NCI-H128 (cell line): ENCODE measurements at regions not wholly inside any gene's neighbourhood (a gene's known extent, or its start where the extent isn't known, plus 50 kb on each side); places are given as distances from the start of the nearest gene placed in this dataset.
"Not testable (repeated sequence)": the region's sequence is repeated elsewhere in the genome, so short reads cannot be mapped to it uniquely, and the experiment has no call there.

ENCODE experiments used
- DNase-seq: peaks from one replicate; lab custom pipeline; 2025; ENCODE audit not compliant: unreplicated experiment; lab: John Stamatoyannopoulos, UW

GRCh38 chr15:63434576-63435186 lies 53.0 kb upstream of the CA12 start:
- no peak for DNase-seq

- no peak for DNase-seq
These were observed 53.7 kb upstream of the CA12 start for GRCh38 chr15:63435204-63435820.

GRCh38 chr15:63436341-63436740 lies 54.7 kb upstream of the CA12 start:
- DNase-seq = no peak

DNA sequence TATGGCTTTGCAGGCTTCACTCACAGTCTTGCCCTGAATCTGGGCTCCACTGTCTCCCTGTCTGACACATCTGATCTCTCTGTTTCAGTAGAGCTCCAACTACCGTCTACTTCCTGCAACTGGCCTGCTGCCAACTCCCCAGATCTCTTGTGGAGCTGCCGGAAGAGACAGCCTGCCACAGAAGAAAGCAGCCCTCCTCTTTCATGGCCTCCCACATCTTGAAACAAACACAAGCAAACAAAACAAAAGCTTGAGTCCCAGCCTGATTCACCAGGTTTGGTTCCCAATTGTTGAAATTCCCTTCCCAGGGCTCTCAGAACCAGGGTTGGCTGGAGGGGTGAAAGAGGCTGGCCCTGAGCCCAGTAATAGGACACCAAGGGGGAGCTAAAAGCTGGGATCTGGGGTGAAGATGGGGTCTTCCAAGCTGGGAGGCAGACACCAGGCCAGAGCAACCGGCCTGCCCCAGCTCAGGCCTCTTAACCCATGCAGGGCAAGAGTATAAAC lies 55.3 kb upstream of the CA12 start:
- DNase-seq = peak; percentile 47

DNA sequence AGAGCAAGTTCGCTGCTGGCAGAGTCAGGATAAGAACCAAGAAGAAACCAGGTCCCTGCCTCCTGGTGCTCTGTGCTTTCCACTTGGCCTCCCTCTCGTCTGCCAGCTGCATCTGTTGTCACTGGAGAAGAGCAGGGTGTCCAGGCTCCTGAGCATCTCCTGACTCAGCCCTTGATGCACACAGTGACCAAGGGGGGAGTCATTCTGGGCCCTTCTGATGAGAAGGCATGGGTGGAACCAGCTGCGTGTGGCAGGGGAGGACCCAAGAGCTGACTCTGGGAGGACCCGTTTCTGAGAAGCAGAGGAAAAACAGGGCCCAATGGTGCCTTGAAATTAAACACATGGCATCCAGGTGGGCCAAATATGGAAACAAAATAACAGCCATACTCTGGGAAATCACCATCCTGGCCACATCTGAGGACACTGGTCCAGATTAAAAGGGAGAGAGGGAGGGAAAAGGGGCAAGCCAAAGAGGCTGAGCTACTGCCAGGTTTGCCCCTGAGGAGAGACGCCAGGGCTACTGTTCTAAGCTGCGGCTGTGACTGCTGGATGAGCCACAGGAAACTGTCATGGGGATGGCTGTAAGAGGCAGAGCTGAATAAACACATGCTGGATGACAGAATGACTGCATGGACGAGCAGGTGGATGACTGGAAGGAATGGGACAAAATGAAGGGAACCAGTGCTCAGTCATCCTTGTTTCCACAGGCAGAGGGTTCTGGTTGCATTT lies 58.1 kb upstream of the CA12 start:
- DNase-seq = no peak

DNA sequence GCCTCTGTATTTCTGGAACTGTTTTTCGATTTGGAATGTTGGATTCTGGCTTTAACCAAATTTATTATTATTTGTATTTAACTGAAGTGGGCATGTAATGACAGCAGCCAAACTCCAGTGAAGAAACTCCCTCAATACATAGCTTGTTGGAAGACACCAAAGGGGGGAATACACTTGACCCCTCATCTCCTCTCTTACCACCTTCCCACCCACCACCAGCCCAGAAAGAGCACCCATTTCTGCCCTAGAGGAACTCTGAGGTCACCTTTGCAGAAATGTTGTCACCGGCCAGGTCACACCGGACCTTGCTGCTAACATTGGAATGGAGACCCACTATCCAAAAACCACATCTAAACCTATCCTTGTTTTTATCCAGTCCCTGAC lies 58.6 kb upstream of the CA12 start:
- no peak for DNase-seq

DNA sequence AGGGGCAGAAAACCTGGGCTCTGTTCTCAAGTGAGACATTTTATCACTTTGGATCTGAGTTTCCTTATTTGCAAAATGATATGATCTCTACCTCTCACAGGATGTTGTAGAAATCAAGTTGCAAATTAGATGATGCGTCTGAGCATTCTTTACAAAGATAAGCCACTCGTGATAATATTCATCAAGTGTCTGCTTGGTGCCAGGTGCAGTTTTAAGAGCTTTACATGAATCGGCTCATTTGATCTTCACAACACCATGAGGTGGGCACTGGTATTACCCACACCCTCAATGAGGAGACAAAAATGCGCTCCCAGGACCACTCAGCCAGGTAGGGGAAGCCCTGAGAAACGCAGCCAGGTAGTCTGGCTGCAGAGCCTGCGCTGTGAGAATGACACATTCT lies 59.1 kb upstream of the CA12 start:
- DNase-seq = no peak

- DNase-seq = no peak
These were observed 59.6 kb upstream of the CA12 start for GRCh38 chr15:63441266-63441665.

- no peak for DNase-seq
These were observed 60.4 kb upstream of the CA12 start for GRCh38 chr15:63442080-63442479.

- no peak for DNase-seq
These were observed 59.8 kb upstream of the USP3 start for GRCh38 chr15:63444611-63445010.

DNA sequence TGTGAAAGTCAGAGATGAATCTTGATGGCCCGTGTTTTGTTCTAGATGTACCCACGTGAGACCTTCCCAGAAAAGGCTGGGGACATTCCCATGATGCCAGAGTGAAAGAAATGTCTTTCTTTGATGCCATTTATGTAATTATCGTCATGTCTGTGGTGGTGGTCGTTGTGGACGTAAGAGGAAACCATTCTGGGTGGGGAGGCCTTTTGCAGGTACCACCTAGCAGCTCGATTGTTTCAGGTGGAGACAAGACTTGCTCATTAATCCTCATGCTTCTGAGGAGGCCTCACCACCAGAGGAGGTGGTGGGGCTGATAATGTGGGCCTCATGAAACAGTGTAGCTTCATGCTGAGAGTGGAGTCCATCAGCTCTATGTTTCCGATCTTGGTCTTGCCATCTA lies 58.1 kb upstream of the USP3 start:
- DNase-seq = no peak

GRCh38 chr15:63447017-63447676 lies 57.2 kb upstream of the USP3 start:
- DNase-seq = no peak

DNA sequence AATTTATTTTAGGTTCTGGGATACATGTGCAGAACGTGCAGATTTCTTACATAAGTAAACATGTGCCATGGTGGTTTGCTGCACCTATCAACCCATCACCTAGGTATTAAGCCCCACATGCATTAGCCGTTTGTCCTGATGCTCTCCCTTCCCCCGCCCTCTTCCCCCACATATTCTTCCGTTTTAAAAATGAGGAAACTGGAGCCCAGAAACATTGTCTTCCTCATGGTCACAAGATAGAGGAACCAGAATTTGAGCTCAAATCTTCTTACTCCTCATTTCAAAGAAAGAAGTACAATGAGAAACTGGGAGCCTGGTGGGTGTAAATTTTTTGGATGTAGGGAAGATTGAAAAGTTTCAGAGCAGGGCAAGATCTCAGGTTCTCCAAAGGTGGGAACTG lies 56.1 kb upstream of the USP3 start:
- no peak for DNase-seq

GRCh38 chr15:63448872-63449555 lies 55.4 kb upstream of the USP3 start:
- not testable (repeated sequence) for DNase-seq

GRCh38 chr15:63449731-63450130 lies 54.7 kb upstream of the USP3 start:
- DNase-seq = no peak

DNA sequence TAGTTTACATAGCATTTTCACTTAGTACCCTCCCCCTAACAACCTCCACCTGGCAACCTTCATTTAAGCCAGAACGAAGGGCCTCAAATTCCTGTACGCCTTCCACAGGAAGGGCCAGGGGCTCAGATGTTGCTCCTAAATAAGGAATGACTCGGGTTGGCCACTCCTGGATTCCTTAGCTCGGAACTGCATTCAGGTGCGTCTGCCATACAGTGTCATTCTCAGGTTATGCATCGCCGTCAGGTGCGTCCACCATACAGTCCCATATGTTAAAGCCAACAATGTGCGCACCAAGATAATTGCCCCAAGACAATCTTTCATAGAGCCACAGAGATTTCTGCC lies 53.5 kb upstream of the USP3 start:
- no peak for DNase-seq

DNA sequence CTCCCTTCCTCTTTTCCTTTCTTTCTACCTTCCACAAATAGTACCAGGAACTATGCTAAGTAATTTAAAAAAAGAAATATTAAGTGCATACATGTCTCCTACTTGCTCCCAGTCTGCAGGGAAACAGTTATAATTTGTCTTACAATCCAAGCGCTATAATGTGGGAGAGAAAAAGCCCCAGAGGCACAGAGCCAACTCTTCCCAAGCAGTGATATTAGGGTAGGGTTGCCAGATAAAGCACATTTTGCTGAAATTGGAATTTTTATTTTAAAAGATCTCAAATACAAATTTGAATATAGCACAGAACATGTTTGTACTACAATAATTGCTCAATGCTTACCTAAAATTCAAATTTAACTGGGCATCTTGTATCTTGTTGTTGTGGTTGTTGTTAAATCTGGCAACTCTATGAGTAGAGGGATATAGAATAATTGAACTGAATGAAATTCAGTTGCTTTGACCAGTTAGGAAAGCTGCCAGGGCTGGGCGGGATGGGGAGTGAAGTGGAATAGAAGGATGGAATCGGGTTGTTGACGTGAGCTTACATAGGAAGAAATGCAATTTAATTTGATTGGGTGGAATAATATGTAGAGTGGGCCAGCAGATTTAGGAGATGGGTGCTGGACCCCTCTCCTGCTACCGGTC lies 52.6 kb upstream of the USP3 start:
- DNase-seq = no peak

- DNase-seq = no peak
These were observed 51.7 kb upstream of the USP3 start for GRCh38 chr15:63452552-63453136.

- DNase-seq = no peak
These were observed 51.0 kb upstream of the USP3 start for GRCh38 chr15:63453186-63453905.
